ENCODE measurements at regions not wholly inside any gene's neighbourhood (a gene's known extent, or its start where the extent isn't known, plus 50 kb on each side); places are given as distances from the start of the nearest gene placed in this dataset.

GRCh38 chr11:119545978-119546915 lies 123.3 kb upstream of the THY1 start:
- no peak for DNase-seq (ENCODE audit: low read depth)

- no peak for DNase-seq (ENCODE audit: low read depth)
These were observed 117.6 kb upstream of the THY1 start for GRCh38 chr11:119540370-119541125.

GRCh38 chr11:119539583-119539982 lies 116.6 kb upstream of the THY1 start:
- no peak for DNase-seq (ENCODE audit: low read depth)

- no peak for DNase-seq (ENCODE audit: low read depth)
These were observed 115.8 kb upstream of the THY1 start for GRCh38 chr11:119538753-119539152.

GRCh38 chr11:119537306-119538253 lies 114.6 kb upstream of the THY1 start:
- no peak for DNase-seq (ENCODE audit: low read depth)

- no peak for DNase-seq (ENCODE audit: low read depth)
These were observed 113.8 kb upstream of the THY1 start for GRCh38 chr11:119536801-119537200.

- DNase-seq (ENCODE audit: low read depth), result peak; percentile 35
These were observed 111.2 kb upstream of the THY1 start for GRCh38 chr11:119533921-119534736.

GRCh38 chr11:119533462-119533861 lies 110.5 kb upstream of the THY1 start:
- no peak for DNase-seq (ENCODE audit: low read depth)

- DNase-seq (ENCODE audit: low read depth), result no peak
These were observed 109.6 kb upstream of the THY1 start for GRCh38 chr11:119532551-119532950.

GRCh38 chr11:119531623-119532022 lies 108.7 kb upstream of the THY1 start:
- DNase-seq (ENCODE audit: low read depth), result no peak

GRCh38 chr11:119531056-119531455 lies 108.1 kb upstream of the THY1 start:
- DNase-seq (ENCODE audit: low read depth), result no peak

GRCh38 chr11:119530509-119530908 lies 107.5 kb upstream of the THY1 start:
- no peak for DNase-seq (ENCODE audit: low read depth)

- DNase-seq (ENCODE audit: low read depth), result no peak
These were observed 107.0 kb upstream of the THY1 start for GRCh38 chr11:119529936-119530335.

- DNase-seq (ENCODE audit: low read depth), result no peak
These were observed 106.3 kb upstream of the THY1 start for GRCh38 chr11:119529063-119529845.

- DNase-seq (ENCODE audit: low read depth), result no peak
These were observed 102.9 kb upstream of the THY1 start for GRCh38 chr11:119525867-119526196.

GRCh38 chr11:119525180-119525866 lies 102.4 kb upstream of the THY1 start:
- no peak for DNase-seq (ENCODE audit: low read depth)

GRCh38 chr11:119523539-119524157 lies 100.7 kb upstream of the THY1 start:
- DNase-seq (ENCODE audit: low read depth), result no peak

- no peak for DNase-seq (ENCODE audit: low read depth)
These were observed 99.6 kb upstream of the THY1 start for GRCh38 chr11:119522609-119523008.

GRCh38 chr11:119521551-119521950 lies 98.6 kb upstream of the THY1 start:
- DNase-seq (ENCODE audit: low read depth), result no peak
